ENCODE measurements at regions not wholly inside any gene's neighbourhood (a gene's known extent, or its start where the extent isn't known, plus 50 kb on each side); places are given as distances from the start of the nearest gene placed in this dataset.

- TF ChIP-seq CTCF (IDR thresholded peaks at IDR 0.05; ENCODE audit: insufficient read depth, low read depth, low read length) (no peak), EZH2 (IDR thresholded peaks at IDR 0.05; ENCODE audit: insufficient read depth, low read length) (no peak)
Measured at GRCh38 chr6:95670011-95670463, 92.7 kb downstream of the MANEA start.

Data from astrocyte (in vitro differentiated cells and primary cell).